NOMO-1 (cell line): ENCODE measurements at regions not wholly inside any gene's neighbourhood (a gene's known extent, or its start where the extent isn't known, plus 50 kb on each side); places are given as distances from the start of the nearest gene placed in this dataset.
A peak's percentile ranks its signal among the peaks of the same experiment; 100 is the strongest.
"Not testable (repeated sequence)": the region's sequence is repeated elsewhere in the genome, so short reads cannot be mapped to it uniquely, and the experiment has no call there.

ENCODE experiments used
- DNase-seq, 2 experiments: peaks; one replicate each; lab custom pipeline; 2025; ENCODE audit not compliant: unreplicated experiment in 2 of 2; lab: John Stamatoyannopoulos, UW

- no peak for DNase-seq
Measured at GRCh38 chr1:61581251-61581650, 143.7 kb downstream of the TM2D1 start.

GRCh38 chr1:61580417-61580816 lies 144.5 kb downstream of the TM2D1 start:
- DNase-seq: peak in 1 of 2 experiments; percentile 5

- no peak for DNase-seq
Measured at GRCh38 chr1:61579802-61580201, 145.1 kb downstream of the TM2D1 start.

GRCh38 chr1:61572046-61572445 lies 152.9 kb downstream of the TM2D1 start:
- no peak for DNase-seq

GRCh38 chr1:61570191-61570590 lies 154.8 kb downstream of the TM2D1 start:
- no peak for DNase-seq

- no peak for DNase-seq
Measured at GRCh38 chr1:61569303-61569621, 155.7 kb downstream of the TM2D1 start.

- no peak for DNase-seq
Measured at GRCh38 chr1:61568460-61569302, 156.3 kb downstream of the TM2D1 start.

GRCh38 chr1:61566177-61566576 lies 158.8 kb downstream of the TM2D1 start:
- no peak for DNase-seq

GRCh38 chr1:61563611-61564010 lies 161.3 kb downstream of the TM2D1 start:
- DNase-seq: no peak

GRCh38 chr1:61561666-61562065 lies 163.3 kb downstream of the TM2D1 start:
- DNase-seq: no peak

- no peak for DNase-seq
Measured at GRCh38 chr1:61560385-61560784, 164.6 kb downstream of the TM2D1 start.

GRCh38 chr1:61556631-61557030 lies 168.3 kb downstream of the TM2D1 start:
- DNase-seq: no peak

- no peak for DNase-seq
Measured at GRCh38 chr1:61552630-61553305, 172.2 kb downstream of the TM2D1 start.

GRCh38 chr1:61547302-61547701 lies 177.6 kb downstream of the TM2D1 start:
- not testable (repeated sequence) for DNase-seq

- DNase-seq: not testable (repeated sequence)
Measured at GRCh38 chr1:61544870-61545269, 180.1 kb downstream of the TM2D1 start.

- DNase-seq: not testable (repeated sequence)
Measured at GRCh38 chr1:61543498-61543897, 181.4 kb downstream of the TM2D1 start.

- DNase-seq: no peak
Measured at GRCh38 chr1:61539720-61540462, 185.1 kb downstream of the TM2D1 start.

- no peak for DNase-seq
Measured at GRCh38 chr1:61538228-61538627, 186.7 kb downstream of the TM2D1 start.

- DNase-seq: no peak
Measured at GRCh38 chr1:61536174-61537108, 188.5 kb downstream of the TM2D1 start.

GRCh38 chr1:61534847-61535246 lies 190.1 kb downstream of the TM2D1 start:
- no peak for DNase-seq
